RKO (cell line): ENCODE measurements at regions not wholly inside any gene's neighbourhood (a gene's known extent, or its start where the extent isn't known, plus 50 kb on each side); places are given as distances from the start of the nearest gene placed in this dataset.
"Not testable (repeated sequence)": the region's sequence is repeated elsewhere in the genome, so short reads cannot be mapped to it uniquely, and the experiment has no call there.

Experiments used
- DNase-seq: peaks from one replicate; pipeline ENCODE4 v3.0.0-alpha.2; 2016; ENCODE audit warnings: low spot score

GRCh38 chr2:49677227-49677626 is 522.9 kb upstream of the FSHR start:
- DNase-seq, result no peak

GRCh38 chr2:49664827-49665226 is 510.5 kb upstream of the FSHR start:
- DNase-seq, result no peak

DNA sequence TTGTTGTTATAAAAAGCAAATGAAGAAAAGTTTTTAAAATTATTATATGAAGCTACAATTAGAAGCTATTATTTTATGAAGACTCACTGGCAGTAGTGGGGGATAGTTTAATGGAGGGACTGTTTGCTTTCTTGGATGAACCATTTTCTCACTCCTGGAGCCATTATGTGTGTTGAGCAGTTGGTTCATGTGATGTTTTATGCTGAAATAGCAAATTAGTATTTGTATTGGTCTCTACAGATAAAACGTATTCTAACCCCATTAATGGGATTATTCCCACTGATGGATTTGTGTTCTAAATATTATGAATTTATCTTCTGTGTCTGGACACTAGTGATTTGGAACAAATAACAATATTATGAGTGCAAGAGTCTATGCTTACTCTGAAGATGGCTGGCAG is 507.5 kb upstream of the FSHR start:
- DNase-seq, result no peak

- no peak for DNase-seq
Observed at GRCh38 chr2:49656853-49657252, 502.5 kb upstream of the FSHR start.

GRCh38 chr2:49643149-49643548 is 488.8 kb upstream of the FSHR start:
- no peak for DNase-seq

DNA sequence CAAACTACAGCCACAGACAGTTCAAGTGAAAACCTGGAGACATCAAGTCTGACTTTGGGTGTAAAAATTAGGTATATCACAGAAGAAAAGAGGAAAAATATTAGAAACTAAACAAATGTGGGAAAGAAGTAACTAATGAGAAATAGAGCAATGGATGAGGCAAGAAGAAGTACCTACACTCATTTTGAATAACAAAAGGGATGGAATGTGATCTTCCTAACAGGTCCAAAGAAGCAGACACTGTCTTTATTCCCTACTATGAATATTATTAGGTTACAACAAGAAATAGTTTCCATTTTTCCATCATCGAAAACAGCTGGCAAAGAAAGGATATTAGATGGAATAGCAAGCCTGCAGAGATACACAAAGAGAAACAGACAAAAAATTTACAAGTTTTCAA is 486.3 kb upstream of the FSHR start:
- DNase-seq, result no peak

DNA sequence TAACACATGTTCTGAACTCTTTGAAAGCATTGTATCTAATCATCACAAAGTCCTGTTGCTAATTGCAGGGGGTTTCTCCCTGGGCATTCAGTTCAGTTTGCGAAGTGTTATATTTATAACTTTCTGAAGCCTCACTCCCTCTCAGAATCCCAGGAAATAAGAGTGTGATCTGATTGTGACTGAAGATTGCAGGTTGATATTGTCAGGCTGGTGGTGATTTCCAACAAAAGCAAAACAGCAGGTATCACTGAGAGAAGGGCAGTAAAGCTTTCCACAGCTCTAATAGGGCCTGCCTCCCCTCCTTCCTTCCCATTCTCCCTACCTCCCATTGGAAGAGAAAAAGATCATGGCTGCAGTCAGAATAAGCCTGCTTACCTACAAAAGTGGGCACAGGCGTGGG is 466.7 kb upstream of the FSHR start:
- no peak for DNase-seq

DNA sequence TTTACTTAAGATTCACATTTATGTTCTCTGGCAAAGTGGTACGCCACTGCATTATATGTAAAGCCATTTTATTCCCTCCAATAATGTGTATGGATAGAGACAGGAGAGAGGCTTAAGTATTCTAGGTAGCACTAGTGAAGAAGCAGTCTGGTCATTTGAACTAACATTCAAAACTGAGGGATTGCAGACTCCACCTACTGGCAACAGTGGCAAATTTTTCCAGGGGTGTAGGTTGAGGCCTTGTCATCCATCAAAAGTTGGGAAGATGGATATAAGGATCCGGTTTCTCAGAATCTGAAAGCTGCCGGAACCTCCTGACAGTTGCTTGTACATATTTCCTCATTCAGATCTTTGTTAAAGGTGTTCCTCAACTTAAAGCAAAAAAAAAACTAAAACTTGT is 465.5 kb upstream of the FSHR start:
- peak; percentile 45 for DNase-seq

DNA sequence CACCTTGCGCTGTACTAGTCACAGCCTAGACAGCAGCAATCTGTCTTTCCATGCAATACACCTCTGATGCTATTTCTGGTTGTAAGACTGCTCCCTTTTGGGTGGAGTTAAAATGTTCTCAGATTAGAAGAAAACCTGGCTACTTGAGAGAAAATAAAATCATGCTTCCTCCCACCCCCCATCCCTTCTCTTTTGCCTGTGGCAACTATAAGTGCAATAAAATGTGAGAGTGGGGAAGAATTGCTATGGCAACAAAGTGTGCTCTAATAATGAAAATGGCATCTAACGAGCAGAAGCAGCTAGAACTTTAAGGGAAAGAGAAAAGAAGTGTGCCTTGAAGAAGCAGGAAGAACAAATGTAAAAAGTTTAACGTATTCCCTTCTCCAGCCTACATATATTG is 464.2 kb upstream of the FSHR start:
- no peak for DNase-seq

DNA sequence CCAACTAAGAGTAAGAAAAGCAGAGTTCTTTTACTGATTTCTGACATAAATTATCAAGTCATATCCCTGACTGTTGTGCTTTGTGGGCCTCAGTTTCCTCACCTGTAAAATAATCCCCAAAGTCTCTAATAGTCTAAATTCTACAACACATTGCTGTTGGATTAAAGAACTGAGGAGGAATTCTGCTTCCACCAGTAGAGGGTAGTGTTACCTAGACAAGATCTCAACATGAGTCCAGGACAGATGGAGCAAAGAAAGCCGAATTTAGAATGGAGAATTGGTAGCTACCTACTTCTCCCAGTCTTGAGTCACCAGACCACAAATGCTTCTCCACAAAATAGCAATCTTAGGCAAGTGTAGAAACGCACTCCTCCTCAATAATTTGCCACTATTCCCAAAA is 462.5 kb upstream of the FSHR start:
- DNase-seq, result peak; percentile 68

GRCh38 chr2:49611796-49612195 is 457.5 kb upstream of the FSHR start:
- DNase-seq, result not testable (repeated sequence)

GRCh38 chr2:49600524-49600923 is 446.2 kb upstream of the FSHR start:
- no peak for DNase-seq

GRCh38 chr2:49598231-49598630 is 443.9 kb upstream of the FSHR start:
- DNase-seq, result no peak

DNA sequence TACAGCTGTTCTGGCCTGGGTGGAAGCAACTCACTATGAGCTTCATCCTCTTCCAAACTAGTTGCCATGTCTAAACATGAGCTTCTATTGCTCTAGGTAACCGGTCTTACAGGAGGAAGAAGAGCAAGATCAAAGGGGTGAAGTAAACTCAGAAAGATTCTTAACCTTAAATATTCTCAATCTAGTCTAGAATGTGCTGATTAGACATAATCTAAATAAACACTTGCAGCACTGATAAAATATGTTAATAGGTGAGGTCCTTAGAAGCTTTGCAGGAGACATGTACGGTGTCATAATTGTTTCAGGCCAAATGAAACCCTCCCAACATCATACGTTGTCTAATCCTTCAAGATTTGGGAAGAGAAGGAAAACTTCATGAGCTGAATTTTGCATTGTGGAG is 431.6 kb upstream of the FSHR start:
- DNase-seq, result no peak

DNA sequence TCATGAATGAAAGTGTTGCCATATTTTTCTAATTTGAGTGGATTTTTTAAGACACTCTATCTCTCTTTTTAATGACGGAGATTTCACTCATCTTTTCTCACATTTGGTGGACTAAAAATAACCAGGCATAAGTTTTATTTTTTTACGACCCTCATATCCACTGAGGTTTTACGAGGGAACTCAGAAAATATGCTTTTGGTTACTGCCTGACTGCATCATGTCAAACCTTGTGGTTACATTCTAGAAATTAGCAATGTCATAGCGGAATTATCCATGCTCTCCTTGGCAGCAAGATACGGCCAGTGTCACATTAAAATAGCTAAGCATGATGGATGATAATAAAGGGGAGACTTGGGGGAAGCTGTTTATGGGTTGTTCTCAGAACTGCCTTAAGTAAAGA is 428.6 kb upstream of the FSHR start:
- no peak for DNase-seq

DNA sequence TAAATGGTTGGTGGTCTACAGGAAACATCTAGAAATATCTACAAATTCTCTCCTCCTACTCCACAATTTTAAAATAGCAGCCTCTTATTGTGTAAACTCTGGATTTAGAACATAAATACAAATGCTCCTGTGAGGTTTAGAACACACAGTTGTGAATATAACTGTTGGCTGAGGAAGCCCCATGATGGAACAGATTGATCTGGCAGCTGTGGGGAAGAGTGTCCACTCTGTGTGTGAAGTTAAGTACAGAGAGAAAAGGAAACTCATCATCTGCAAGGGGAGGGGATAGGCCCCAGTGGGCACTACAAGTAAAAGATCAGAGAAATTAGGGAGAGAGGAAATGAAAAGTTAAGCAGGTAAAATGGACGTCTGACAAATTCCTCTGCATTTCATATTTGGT is 422.7 kb upstream of the FSHR start:
- DNase-seq, result no peak

DNA sequence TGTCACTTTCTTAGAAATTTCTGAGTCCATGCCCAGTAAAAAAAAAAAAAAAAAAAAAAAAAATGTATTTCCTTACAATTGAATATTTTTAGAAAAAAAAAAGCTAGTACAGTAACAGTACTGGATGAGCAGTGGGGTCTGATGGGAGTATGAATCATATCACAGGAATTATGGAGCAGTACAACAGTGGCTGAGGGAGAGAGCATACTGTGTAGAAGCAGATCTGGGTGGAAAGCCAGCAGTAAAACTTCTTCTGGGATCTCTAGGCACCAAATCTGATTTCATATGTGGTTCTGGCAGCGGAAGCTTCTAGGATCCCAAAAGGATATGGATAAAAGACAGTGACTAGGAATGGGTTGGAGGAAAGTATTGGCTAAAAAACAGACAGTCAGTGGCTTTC is 414.9 kb upstream of the FSHR start:
- no peak for DNase-seq

GRCh38 chr2:49567811-49568600 is 413.7 kb upstream of the FSHR start:
- DNase-seq, result no peak

DNA sequence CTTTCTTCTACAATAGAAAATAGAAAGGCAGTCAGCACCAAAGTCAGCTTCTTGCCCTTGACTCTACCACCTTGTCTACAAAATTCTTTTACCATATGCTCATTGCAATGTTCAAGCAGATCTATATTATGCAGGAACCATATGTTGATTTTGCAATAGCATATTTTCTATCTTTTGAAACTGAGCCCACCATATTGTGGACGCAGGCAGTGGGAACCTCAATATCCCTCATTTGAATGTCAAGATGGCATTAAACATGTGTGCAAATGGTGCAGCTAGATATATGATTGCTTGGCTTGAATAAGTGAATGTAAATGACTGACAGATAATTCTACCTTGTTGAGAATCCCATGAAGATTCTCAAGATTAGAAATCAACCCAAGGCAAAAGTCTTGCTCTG is 412.7 kb upstream of the FSHR start:
- no peak for DNase-seq

- no peak for DNase-seq
Observed at GRCh38 chr2:49553658-49554057, 399.3 kb upstream of the FSHR start.

- no peak for DNase-seq
Observed at GRCh38 chr2:49532702-49533101, 378.4 kb upstream of the FSHR start.

DNA sequence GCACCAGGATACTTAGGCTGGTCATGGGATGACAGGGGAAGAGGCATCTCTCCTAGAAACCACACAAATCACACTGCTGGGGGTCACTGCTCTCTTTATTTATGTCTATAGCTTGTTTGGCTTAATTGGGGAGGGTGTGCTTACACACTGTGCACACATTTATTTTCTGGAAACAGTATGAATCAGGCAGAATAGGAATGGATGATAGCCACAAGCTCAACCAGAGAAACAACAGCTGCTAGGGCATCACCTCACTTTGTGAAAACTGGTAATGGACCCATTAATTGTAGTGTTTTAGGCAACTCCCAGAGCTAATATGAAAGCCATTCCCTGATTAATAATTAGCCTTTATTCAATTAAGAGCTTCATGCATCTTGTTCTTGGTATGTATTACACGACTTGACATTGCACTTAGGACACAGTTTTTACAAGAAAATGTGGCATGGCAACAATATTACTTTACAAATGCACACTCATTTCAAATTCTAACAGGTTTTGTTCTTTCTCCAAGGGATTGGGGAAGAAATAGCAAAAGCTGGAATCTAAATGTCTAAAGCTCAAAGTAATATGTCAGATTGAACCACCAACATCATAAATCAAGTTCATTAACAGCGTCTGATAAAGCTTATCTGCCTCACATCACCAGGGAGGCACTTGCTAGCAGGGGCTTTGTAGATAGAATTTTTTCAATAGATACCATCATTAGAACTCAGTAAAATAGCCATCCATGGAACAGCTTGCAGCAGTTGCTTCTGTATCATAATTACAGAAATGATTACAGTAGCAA is 361.9 kb upstream of the FSHR start:
- no peak for DNase-seq

DNA sequence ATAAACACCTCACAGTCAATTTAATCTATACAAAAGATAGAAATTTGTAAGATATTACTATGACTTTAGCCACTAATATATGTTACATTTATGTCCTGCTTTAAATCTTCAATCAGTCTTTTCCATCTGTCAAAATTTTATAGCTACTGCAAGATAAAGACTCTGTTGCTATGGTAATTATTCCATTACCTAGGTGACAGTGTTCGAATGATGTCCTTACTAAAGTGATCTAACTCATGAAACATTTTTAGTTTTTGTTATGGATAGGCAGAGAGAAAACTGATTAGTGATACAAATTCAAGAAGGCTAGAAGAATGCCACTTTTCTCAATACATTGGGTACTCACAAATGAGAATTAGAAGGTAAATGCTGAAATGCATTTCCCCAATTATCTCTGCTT is 359.9 kb upstream of the FSHR start:
- no peak for DNase-seq

DNA sequence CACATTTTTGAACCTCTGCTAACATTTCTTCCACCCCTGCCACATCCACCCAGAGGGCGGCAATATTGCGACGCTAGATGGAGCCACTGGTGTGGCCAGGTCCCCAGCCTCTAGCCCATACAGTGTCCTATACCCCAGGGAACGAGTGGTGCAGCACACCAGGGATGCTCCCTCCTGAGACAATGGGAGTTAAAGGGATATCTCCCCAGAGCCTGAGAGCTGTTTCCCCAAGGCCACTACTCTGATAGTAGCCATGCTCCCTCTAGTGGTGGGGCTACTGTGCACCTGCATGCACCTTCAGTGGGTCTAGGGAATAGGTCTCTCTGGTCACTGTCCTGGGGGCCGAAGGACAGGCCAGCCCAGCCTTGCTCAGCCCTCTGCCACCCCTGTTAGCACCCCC is 336.4 kb upstream of the FSHR start:
- DNase-seq, result peak; percentile 43
